ENCODE measurements at regions not wholly inside any gene's neighbourhood (a gene's known extent, or its start where the extent isn't known, plus 50 kb on each side); places are given as distances from the start of the nearest gene placed in this dataset.

- CTCF ChIA-PET: no interaction called here
- BruUV-seq (replicated peaks): no TSS peak
- DNase-seq (ENCODE audit: low read depth, low spot score) (no peak), ATAC-seq (no peak)
- no peak for TF ChIP-seq EZH2 (IDR thresholded peaks at IDR 0.05)
- no peak for TF ChIP-seq EZH2phosphoT487 (IDR thresholded peaks at IDR 0.05; ENCODE audit: borderline replicate concordance)
- no peak for TF ChIP-seq ZFX (IDR thresholded peaks at IDR 0.05)
- no peak for TF ChIP-seq SP1 (IDR thresholded peaks at IDR 0.05; ENCODE audit: low read depth)
- TF ChIP-seq ELF1 (IDR thresholded peaks at IDR 0.05; ENCODE audit: borderline replicate concordance, low read depth): no peak
- no peak for TF ChIP-seq CTCF (IDR thresholded peaks at IDR 0.05 in 2 of 3, conservative IDR thresholded peaks at IDR 0.05 in 1 of 3; ENCODE audit: borderline replicate concordance in 1 of 3, insufficient read depth in 1 of 3, low read depth in 2 of 3, low read length in 2 of 3)
- no peak for TF ChIP-seq REST (IDR thresholded peaks at IDR 0.05; ENCODE audit: low read depth)
- TF ChIP-seq ZBTB33 (IDR thresholded peaks at IDR 0.05; ENCODE audit: extremely low read depth, insufficient replicate concordance, low read length): no peak
- TF ChIP-seq ATF3 (IDR thresholded peaks at IDR 0.05): no peak
- TF ChIP-seq CBX3 (IDR thresholded peaks at IDR 0.05; ENCODE audit: low read depth): no peak
- no peak for TF ChIP-seq POLR2A (IDR thresholded peaks at IDR 0.05; ENCODE audit: borderline replicate concordance, extremely low read depth, insufficient read depth, insufficient read length)
- TF ChIP-seq RAD21 (IDR thresholded peaks at IDR 0.05; ENCODE audit: low read depth): no peak
- no peak for TF ChIP-seq CEBPB (IDR thresholded peaks at IDR 0.05; ENCODE audit: low read depth)
- no peak for TF ChIP-seq ZNF274 (IDR thresholded peaks at IDR 0.05; ENCODE audit: low read depth, low read length)
- TF ChIP-seq EGR1 (IDR thresholded peaks at IDR 0.05; ENCODE audit: low read depth): no peak
- no peak for TF ChIP-seq SIN3A (IDR thresholded peaks at IDR 0.05; ENCODE audit: low read depth)
- no peak for TF ChIP-seq MAX (IDR thresholded peaks at IDR 0.05)
- Histone ChIP-seq H4K20me1 (ENCODE audit: insufficient read depth) (no peaks in the 10 kb centered on the region), H3K79me2 (ENCODE audit: insufficient read depth, low read length) (no peaks in the 10 kb centered on the region), H3K9me3 (ENCODE audit: control insufficient read depth in 1 of 2, insufficient read depth in 1 of 2, low read depth in 1 of 2, low read length in 2 of 2) (no peaks in the 10 kb centered on the region), H3K36me3 (ENCODE audit: control insufficient read depth in 1 of 2, insufficient read depth in 2 of 2, low read length in 2 of 2) (no peaks in the 10 kb centered on the region), H3K4me2 (ENCODE audit: low read length) (no peak overlapping the region), H3K4me1 (ENCODE audit: control insufficient read depth in 1 of 2, insufficient read depth in 2 of 2, low read length in 2 of 2) (no peaks in the 10 kb centered on the region), H3K27ac (ENCODE audit: low read depth, low read length) (no peak overlapping the region), H3K27me3 (ENCODE audit: insufficient read depth, low read length) (no peaks in the 10 kb centered on the region), H2AFZ (ENCODE audit: low read depth, low read length, poor library complexity, severe bottlenecking) (no peak overlapping the region), H3K9ac (ENCODE audit: low read length) (no peak overlapping the region), H3K9me2 (ENCODE audit: insufficient read depth) (no peaks in the 10 kb centered on the region), H3K4me3 (replicated peaks in 1 of 2; ENCODE audit: low read depth in 1 of 2, low read length in 2 of 2) (no peak overlapping the region)
- RAD21 ChIA-PET (ENCODE audit: low non-redundant PET in 1 of 2, low total read pairs in 2 of 2, uncharacterized antibody in 2 of 2, unreplicated experiment in 2 of 2): no interaction called here
- POLR2A ChIA-PET: no interaction called here
- intact Hi-C loops (cut with micrococcal nuclease): no loop called here
Measured at GRCh38 chr2:145601361-145601925, 1081.5 kb upstream of the ZEB2 start.
